Astrocyte of the hippocampus (primary cell): ENCODE measurements at regions not wholly inside any gene's neighbourhood (a gene's known extent, or its start where the extent isn't known, plus 50 kb on each side); places are given as distances from the start of the nearest gene placed in this dataset.
"Not testable (repeated sequence)": the region's sequence is repeated elsewhere in the genome, so short reads cannot be mapped to it uniquely, and the experiment has no call there.

Experiments used
- DNase-seq: peaks from one replicate; pipeline ENCODE4 v3.0.0; 2011; ENCODE audit warnings: low read depth, low spot score

- no peak for DNase-seq
These were observed 141.8 kb downstream of the SIM1 start for GRCh38 chr6:100322886-100323285.

- DNase-seq = no peak
These were observed 144.0 kb downstream of the SIM1 start for GRCh38 chr6:100320686-100321085.

GRCh38 chr6:100317031-100317430 lies 147.7 kb downstream of the SIM1 start:
- DNase-seq = no peak

GRCh38 chr6:100314186-100314585 lies 150.5 kb downstream of the SIM1 start:
- DNase-seq = no peak

- DNase-seq = no peak
These were observed 152.9 kb downstream of the SIM1 start for GRCh38 chr6:100311707-100312251.

- no peak for DNase-seq
These were observed 155.5 kb downstream of the SIM1 start for GRCh38 chr6:100309174-100309573.

- no peak for DNase-seq
These were observed 157.2 kb downstream of the SIM1 start for GRCh38 chr6:100307561-100307960.

GRCh38 chr6:100305209-100305869 lies 159.4 kb downstream of the SIM1 start:
- DNase-seq = no peak

GRCh38 chr6:100304575-100304974 lies 160.1 kb downstream of the SIM1 start:
- no peak for DNase-seq

GRCh38 chr6:100301731-100302130 lies 163.0 kb downstream of the SIM1 start:
- no peak for DNase-seq

- DNase-seq = peak; percentile 91
These were observed 164.4 kb downstream of the SIM1 start for GRCh38 chr6:100300221-100300736.

GRCh38 chr6:100296810-100297544 lies 167.7 kb downstream of the SIM1 start:
- peak; percentile 70 for DNase-seq

- DNase-seq = not testable (repeated sequence)
These were observed 169.5 kb downstream of the SIM1 start for GRCh38 chr6:100295172-100295571.

- DNase-seq = no peak
These were observed 175.4 kb downstream of the SIM1 start for GRCh38 chr6:100289285-100289684.

- DNase-seq = no peak
These were observed 176.4 kb downstream of the SIM1 start for GRCh38 chr6:100288311-100288710.

- DNase-seq = peak; percentile 87
These were observed 181.4 kb downstream of the SIM1 start for GRCh38 chr6:100283285-100283684.

GRCh38 chr6:100281471-100281901 lies 183.2 kb downstream of the SIM1 start:
- DNase-seq = peak; percentile 63

- DNase-seq = peak; percentile 74
These were observed 188.2 kb downstream of the SIM1 start for GRCh38 chr6:100276311-100277057.

GRCh38 chr6:100274147-100274546 lies 190.6 kb downstream of the SIM1 start:
- DNase-seq = no peak

GRCh38 chr6:100271625-100272024 lies 193.1 kb downstream of the SIM1 start:
- no peak for DNase-seq

- DNase-seq = no peak
These were observed 193.5 kb downstream of the SIM1 start for GRCh38 chr6:100271202-100271601.

- peak; percentile 81 for DNase-seq
These were observed 195.5 kb downstream of the SIM1 start for GRCh38 chr6:100269189-100269588.
